HCT116 (cell line): ENCODE measurements at regions not wholly inside any gene's neighbourhood (a gene's known extent, or its start where the extent isn't known, plus 50 kb on each side); places are given as distances from the start of the nearest gene placed in this dataset.

Experiments
- ATAC-seq: fragments of 200-7000 bp; cut with Tn5 transposase; 2 replicates; pipeline ENCODE4 v1.9.1; 2020; ENCODE audit warnings: mild to moderate bottlenecking, moderate library complexity
- BruUV-seq: library from RNA; stranded (reverse); fragments of 400-500 nt; replicated peaks from 2 replicates; lab custom pipeline; 2021; lab: Mats Ljungman, UMichigan
- CTCF ChIA-PET: fragments of 300-600 bp; sonication (Branson Sonifier 250); formaldehyde crosslinking; loops from one replicate; lab custom pipeline; 2021; ENCODE audit warnings: antibody characterized with exemption; lab: Charles Lee
- POLR2A ChIA-PET: fragments of 300-600, 350-600 bp; sonication (Branson Sonifier 250); formaldehyde crosslinking; loops from one replicate; lab custom pipeline; 2021; ENCODE audit warnings: antibody characterized with exemption; lab: Charles Lee
- RAD21 ChIA-PET, 2 experiments: fragments of 300-600 bp; sonication (Branson Sonifier 250); formaldehyde crosslinking; loops; one replicate each; lab custom pipeline; 2023; ENCODE audit warnings: low total read pairs in 2 of 2; ENCODE audit not compliant: uncharacterized antibody in 2 of 2, unreplicated experiment in 2 of 2, low non-redundant PET in 1 of 2; lab: Charles Lee
- DNase-seq: peaks from one replicate; pipeline ENCODE4 v3.0.0-alpha.2; 2010; ENCODE audit warnings: low read depth, low spot score
- H2AFZ ChIP-seq: fragments of 200-600 bp; shearing (Covaris generic), sonication (generic); 2 replicates; pipeline ENCODE4 v1.6.1; 2017; ENCODE audit warnings: low read depth, mixed run types, mixed read lengths, antibody characterized with exemption, low read length; ENCODE audit not compliant: poor library complexity, severe bottlenecking
- H3K27ac ChIP-seq: 2 replicates; pipeline ENCODE4 v1.5.1; 2012; ENCODE audit warnings: low read depth, low read length
- H3K27me3 ChIP-seq: fragments of 200-600 bp; sonication (generic); 2 replicates; pipeline ENCODE4 v1.6.1; 2016; ENCODE audit warnings: mixed run types, low read length, mixed read lengths; ENCODE audit not compliant: insufficient read depth
- H3K36me3 ChIP-seq, 2 experiments: fragments of 200-500 bp in 1 of 2; fragments of 200-600 bp in 1 of 2; sonication (Bioruptor generic) in 1 of 2; sonication (generic) in 1 of 2; 2 replicates each; pipeline versions ENCODE4 v1.5.1 to v1.6.1; 2014 to 2016; ENCODE audit warnings: low read length in 2 of 2, inconsistent platforms in 1 of 2, mixed read lengths in 1 of 2, mixed run types in 1 of 2; ENCODE audit not compliant: insufficient read depth in 2 of 2, control insufficient read depth in 1 of 2
- H3K4me1 ChIP-seq, 2 experiments: fragments of 200-600 bp in 1 of 2; sonication (generic) in 1 of 2; 2 replicates each; pipeline versions ENCODE4 v1.5.1 to v1.6.1; 2012 to 2017; ENCODE audit warnings: low read length in 2 of 2, inconsistent platforms in 1 of 2, mild to moderate bottlenecking in 1 of 2, mixed read lengths in 1 of 2, mixed run types in 1 of 2, moderate library complexity in 1 of 2; ENCODE audit not compliant: insufficient read depth in 2 of 2, control insufficient read depth in 1 of 2
- H3K4me2 ChIP-seq: fragments of 200-600 bp; sonication (generic); 2 replicates; pipeline ENCODE4 v1.6.1; 2017; ENCODE audit warnings: mixed run types, low read length, mixed read lengths
- H3K4me3 ChIP-seq, 2 experiments: fragments of 200-600 bp in 1 of 2; sonication (generic) in 1 of 2; replicated peaks in 1 of 2; 2 replicates each; pipeline ENCODE4 v1.5.1; 2011 to 2016; ENCODE audit warnings: low read length in 2 of 2, control low read depth in 1 of 2, low read depth in 1 of 2, mild to moderate bottlenecking in 1 of 2, mixed read lengths in 1 of 2, mixed run types in 1 of 2
- H3K79me2 ChIP-seq: fragments of 200-600 bp; sonication (generic); 2 replicates; pipeline ENCODE4 v1.6.1; 2017; ENCODE audit warnings: mild to moderate bottlenecking, mixed run types, low read length, moderate library complexity, mixed read lengths; ENCODE audit not compliant: insufficient read depth
- H3K9ac ChIP-seq: fragments of 200-600 bp; sonication (generic); 2 replicates; pipeline ENCODE4 v1.6.1; 2016; ENCODE audit warnings: low read length, mixed read lengths
- H3K9me2 ChIP-seq: fragments of 200-600 bp; sonication (generic), shearing (Covaris generic); 2 replicates; pipeline ENCODE4 v1.6.1; 2017; ENCODE audit warnings: mixed run types, mild to moderate bottlenecking, moderate library complexity; ENCODE audit not compliant: insufficient read depth
- H3K9me3 ChIP-seq, 2 experiments: fragments of 200-500 bp in 1 of 2; fragments of 200-600 bp in 1 of 2; sonication (Bioruptor generic) in 1 of 2; sonication (generic) in 1 of 2; 2 replicates each; pipeline ENCODE4 v1.6.1; 2014 to 2017; ENCODE audit warnings: low read length in 2 of 2, mixed read lengths in 2 of 2, inconsistent platforms in 1 of 2, low read depth in 1 of 2, mild to moderate bottlenecking in 1 of 2, mixed run types in 1 of 2, moderate library complexity in 1 of 2; ENCODE audit not compliant: control insufficient read depth in 1 of 2, insufficient read depth in 1 of 2
- H4K20me1 ChIP-seq: fragments of 200-600 bp; sonication (generic), shearing (Covaris generic); 2 replicates; pipeline ENCODE4 v1.6.1; 2017; ENCODE audit warnings: mixed run types, mild to moderate bottlenecking, moderate library complexity; ENCODE audit not compliant: insufficient read depth
- ATF3 ChIP-seq: IDR thresholded peaks from 2 replicates; pipeline ENCODE4 v1.6.1; 2012
- CEBPB ChIP-seq: IDR thresholded peaks from 2 replicates; pipeline ENCODE4 v1.6.1; 2012; ENCODE audit warnings: low read depth
- CTCF ChIP-seq, 3 experiments: fragments of 200-600 bp in 1 of 3; sonication (generic) in 1 of 3; IDR thresholded peaks in 2 of 3; conservative IDR thresholded peaks in 1 of 3; 2 replicates each; pipeline ENCODE4 v1.5.1; 2012 to 2017; ENCODE audit warnings: low read depth in 2 of 3, low read length in 2 of 3, antibody characterized with exemption in 1 of 3, borderline replicate concordance in 1 of 3, control low read depth in 1 of 3, mild to moderate bottlenecking in 1 of 3, mixed read lengths in 1 of 3, mixed run types in 1 of 3, moderate library complexity in 1 of 3; ENCODE audit not compliant: insufficient read depth in 1 of 3
- ELF1 ChIP-seq: IDR thresholded peaks from 2 replicates; pipeline ENCODE4 v1.6.1; 2012; ENCODE audit warnings: low read depth, borderline replicate concordance
- EZH2 ChIP-seq: fragments of 200-600 bp; sonication (generic); IDR thresholded peaks from 2 replicates; pipeline ENCODE4 v1.6.1; 2017; ENCODE audit warnings: antibody characterized with exemption, mixed run types
- JUND ChIP-seq: IDR thresholded peaks from 2 replicates; pipeline ENCODE4 v1.6.1; 2012
- POLR2A ChIP-seq: IDR thresholded peaks from 2 replicates; pipeline ENCODE4 v1.7.0; 2011; ENCODE audit warnings: borderline replicate concordance; ENCODE audit not compliant: insufficient read depth, insufficient read length; ENCODE audit errors: extremely low read depth
- RAD21 ChIP-seq: IDR thresholded peaks from 2 replicates; pipeline ENCODE4 v1.6.1; 2012; ENCODE audit warnings: low read depth, mild to moderate bottlenecking
- SIN3A ChIP-seq: IDR thresholded peaks from 2 replicates; pipeline ENCODE4 v1.6.1; 2012; ENCODE audit warnings: low read depth
- SP1 ChIP-seq: IDR thresholded peaks from 2 replicates; pipeline ENCODE4 v1.6.1; 2012; ENCODE audit warnings: low read depth
- ZNF274 ChIP-seq: fragments of 200-500 bp; sonication (Bioruptor generic); IDR thresholded peaks from 2 replicates; pipeline ENCODE4 v1.6.1; 2014; ENCODE audit warnings: mild to moderate bottlenecking, low read depth, low read length, inconsistent platforms
- intact Hi-C: fragments of 100-400 bp; cut with micrococcal nuclease; formaldehyde crosslinking; loops from 2 replicates; pipeline ENCODE4 v1.10.0; 2022

- no peak for DNase-seq
- intact Hi-C loops = no loop called here
- Histone ChIP-seq H3K4me2 (no peak overlapping the region), H3K27me3 (no peaks in the 10 kb centered on the region), H3K9me2 (no peaks in the 10 kb centered on the region), H3K4me1 (no peaks in the 10 kb centered on the region), H3K27ac (no peak overlapping the region), H3K79me2 (no peaks in the 10 kb centered on the region), H3K36me3 (no peaks in the 10 kb centered on the region), H2AFZ (no peak overlapping the region), H3K4me3 (no peak overlapping the region), H4K20me1 (no peaks in the 10 kb centered on the region), H3K9me3 (peaks cover 14 to 17% of the 10 kb centered on the region in 2 experiments; a peak in 2 of 4 replicates), H3K9ac (no peak overlapping the region)
- no peak for TF ChIP-seq POLR2A
- no peak for TF ChIP-seq CEBPB
- no peak for TF ChIP-seq SIN3A
- no peak for TF ChIP-seq RAD21
- no peak for TF ChIP-seq JUND
- no peak for TF ChIP-seq EZH2
- no peak for TF ChIP-seq ATF3
- no peak for TF ChIP-seq CTCF (IDR thresholded peaks at IDR 0.05 in 2 of 3, conservative IDR thresholded peaks at IDR 0.05 in 1 of 3; ENCODE audit: borderline replicate concordance in 1 of 3, insufficient read depth in 1 of 3, low read depth in 2 of 3, low read length in 2 of 3)
- TF ChIP-seq SP1 = no peak
- CTCF ChIA-PET = no interaction called here
- no TSS peak for BruUV-seq
- POLR2A ChIA-PET = no interaction called here
- RAD21 ChIA-PET = no interaction called here
- no peak for ATAC-seq
Observed at GRCh38 chr3:76034649-76035048, 249.3 kb upstream of the ZNF717 start.

- RAD21 ChIA-PET = no interaction called here
Observed at GRCh38 chr3:76035117-76035516, 249.8 kb upstream of the ZNF717 start.

More at GRCh38 chr3:76035117-76035516, 249.8 kb upstream of the ZNF717 start:
- Histone ChIP-seq H3K4me3 (no peak overlapping the region), H3K9me3 (peaks cover 14 to 19% of the 10 kb centered on the region in 2 experiments; a peak in 2 of 4 replicates), H2AFZ (no peak overlapping the region), H3K27me3 (no peaks in the 10 kb centered on the region)
- CTCF ChIA-PET = no interaction called here
- no peak for TF ChIP-seq JUND
- no peak for TF ChIP-seq ZNF274
- TF ChIP-seq ELF1 = no peak
- TF ChIP-seq CTCF (IDR thresholded peaks at IDR 0.05 in 2 of 3, conservative IDR thresholded peaks at IDR 0.05 in 1 of 3; ENCODE audit: borderline replicate concordance in 1 of 3, insufficient read depth in 1 of 3, low read depth in 2 of 3, low read length in 2 of 3) = no peak
- TF ChIP-seq, all 23 proteins: peak for 0
- intact Hi-C loops = no loop called here
- Histone ChIP-seq H3K9ac (no peak overlapping the region), H3K4me1 (no peaks in the 10 kb centered on the region), H3K27ac (no peak overlapping the region), H3K4me2 (no peak overlapping the region), H3K79me2 (no peaks in the 10 kb centered on the region), H4K20me1 (no peaks in the 10 kb centered on the region), H3K36me3 (no peaks in the 10 kb centered on the region), H3K9me2 (no peaks in the 10 kb centered on the region)
- no peak for ATAC-seq
- no TSS peak for BruUV-seq
- no peak for DNase-seq
- POLR2A ChIA-PET = no interaction called here
